Activated CD4-positive, alpha-beta T cell treated with anti-CD3 and anti-CD28 coated beads, Interleukin-2, amount 10 ng/mL, durations not matched to agents 24 days and 14 days (primary cell): ENCODE measurements at regions not wholly inside any gene's neighbourhood (a gene's known extent, or its start where the extent isn't known, plus 50 kb on each side); places are given as distances from the start of the nearest gene placed in this dataset.
"Not testable (repeated sequence)": the region's sequence is repeated elsewhere in the genome, so short reads cannot be mapped to it uniquely, and the experiment has no call there.

Experiments
- DNase-seq: peaks from one replicate; pipeline ENCODE4 v3.0.0; 2022
- H3K27ac Mint-ChIP-seq: one replicate; pipeline ENCODE4 v1.8.0; 2022; ENCODE audit warnings: mild to moderate bottlenecking, mixed read lengths
- H3K27me3 Mint-ChIP-seq: one replicate; pipeline ENCODE4 v1.8.0; 2022; ENCODE audit warnings: mixed read lengths
- H3K36me3 Mint-ChIP-seq: one replicate; pipeline ENCODE4 v1.8.0; 2022; ENCODE audit warnings: low read depth, mild to moderate bottlenecking, mixed read lengths
- H3K4me1 Mint-ChIP-seq: one replicate; pipeline ENCODE4 v1.8.0; 2021; ENCODE audit warnings: mixed read lengths
- H3K4me3 Mint-ChIP-seq: one replicate; pipeline ENCODE4 v1.8.0; 2022; ENCODE audit warnings: mild to moderate bottlenecking, moderate library complexity, mixed read lengths
- H3K9me3 Mint-ChIP-seq: one replicate; pipeline ENCODE4 v1.8.0; 2021; ENCODE audit warnings: mixed read lengths
- intact Hi-C: fragments of 100-400 bp; cut with micrococcal nuclease; formaldehyde crosslinking; loops from one replicate; pipeline ENCODE4 v1.15.1; 2023

DNA sequence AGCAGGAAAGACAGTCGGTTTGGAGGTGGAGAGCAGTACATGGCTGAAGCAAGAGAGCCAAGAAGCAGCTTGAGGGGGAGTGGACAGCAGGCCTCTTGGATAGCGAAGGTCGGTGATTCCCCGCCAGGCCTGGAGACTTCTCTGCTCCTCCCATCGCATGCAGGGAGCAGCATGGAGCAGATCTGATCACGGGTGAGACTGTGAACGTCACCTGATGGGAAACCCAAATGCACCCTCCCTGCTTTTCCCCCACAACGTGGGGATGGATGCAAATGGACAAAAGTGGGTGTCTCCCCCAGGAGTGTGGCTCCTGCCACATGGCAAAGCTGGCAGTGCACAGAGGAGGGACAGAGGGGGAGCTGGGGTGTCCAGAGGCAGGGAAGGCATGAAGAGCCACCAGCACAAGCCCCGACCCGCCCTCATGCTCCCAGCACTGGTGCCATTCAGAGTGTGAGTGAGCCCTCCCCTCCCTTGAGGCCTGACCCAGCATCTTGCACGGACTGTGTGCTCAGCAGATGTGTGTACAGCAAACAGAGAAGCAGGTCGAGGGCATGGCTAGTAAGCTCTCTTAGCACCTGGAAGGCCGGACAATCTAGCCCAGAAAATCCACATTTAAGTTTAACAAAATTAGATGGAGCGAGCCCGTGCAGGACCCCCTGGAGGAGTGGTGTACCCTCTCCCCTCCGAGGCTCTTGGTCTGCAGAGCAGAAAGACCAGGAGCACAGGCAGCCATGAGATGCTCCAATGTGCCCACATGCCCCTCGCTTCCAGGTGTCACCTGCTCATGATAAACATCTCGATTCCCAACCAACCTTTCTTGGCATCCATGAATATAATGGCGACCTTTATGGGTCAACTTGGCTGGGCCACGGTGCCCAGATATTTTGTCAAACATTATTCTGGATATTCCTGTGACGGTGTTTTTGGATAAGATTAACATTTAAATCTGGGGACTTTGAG, 661.7 kb downstream of the TBC1D22A start:
- no peaks in the 10 kb centered on the region for H3K9me3 Mint-ChIP-seq
- H3K4me1 Mint-ChIP-seq: no peaks in the 10 kb centered on the region
- no peaks in the 10 kb centered on the region for H3K36me3 Mint-ChIP-seq

GRCh38 chr22:47423266-47423665, 660.8 kb downstream of the TBC1D22A start:
- H3K27me3 Mint-ChIP-seq: peaks cover 2% of the 10 kb centered on the region
- intact Hi-C loops: no loop called here
- no peak overlapping the region for H3K27ac Mint-ChIP-seq
- H3K4me1 Mint-ChIP-seq: no peaks in the 10 kb centered on the region
- H3K9me3 Mint-ChIP-seq: no peaks in the 10 kb centered on the region
- no peak for DNase-seq
- H3K4me3 Mint-ChIP-seq: no peak overlapping the region
- no peaks in the 10 kb centered on the region for H3K36me3 Mint-ChIP-seq

More for the DNA sequence above, 661.7 kb downstream of the TBC1D22A start:
- Mint-ChIP-seq H3K27me3 (peaks cover 2% of the 10 kb centered on the region), H3K4me3 (no peak overlapping the region), H3K27ac (no peak overlapping the region)
- intact Hi-C loops: no loop called here
- DNase-seq: no peak

GRCh38 chr22:47422736-47423135, 660.3 kb downstream of the TBC1D22A start:
- Mint-ChIP-seq H3K27me3 (peaks cover 2% of the 10 kb centered on the region), H3K9me3 (no peaks in the 10 kb centered on the region), H3K4me3 (no peak overlapping the region), H3K36me3 (no peaks in the 10 kb centered on the region), H3K27ac (no peak overlapping the region), H3K4me1 (no peaks in the 10 kb centered on the region)
- no peak for DNase-seq
- intact Hi-C loops: no loop called here

DNA sequence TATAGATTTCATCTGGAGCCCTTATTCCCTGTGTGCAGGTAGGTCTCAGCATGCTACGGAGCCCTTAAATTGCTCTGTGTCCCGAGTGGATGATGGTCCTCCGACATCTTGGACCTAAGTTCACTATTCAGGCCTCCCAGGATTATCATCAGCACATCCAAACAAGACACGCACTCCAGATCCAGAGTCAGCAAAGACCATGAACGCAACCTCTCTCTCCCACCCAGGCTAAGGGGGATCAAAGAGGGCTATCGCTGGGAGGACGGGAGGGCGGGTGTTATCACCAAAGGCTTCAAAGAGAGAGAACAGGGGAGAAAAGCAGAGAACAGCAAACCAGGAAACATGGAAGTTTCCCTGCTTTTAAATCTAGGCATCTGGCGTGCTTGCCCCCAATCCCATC, 659.4 kb downstream of the TBC1D22A start:
- Mint-ChIP-seq H3K4me1 (no peaks in the 10 kb centered on the region), H3K36me3 (no peaks in the 10 kb centered on the region), H3K27me3 (no peaks in the 10 kb centered on the region), H3K27ac (no peak overlapping the region), H3K4me3 (no peak overlapping the region), H3K9me3 (no peaks in the 10 kb centered on the region)
- DNase-seq: no peak
- intact Hi-C loops: no loop called here

DNA sequence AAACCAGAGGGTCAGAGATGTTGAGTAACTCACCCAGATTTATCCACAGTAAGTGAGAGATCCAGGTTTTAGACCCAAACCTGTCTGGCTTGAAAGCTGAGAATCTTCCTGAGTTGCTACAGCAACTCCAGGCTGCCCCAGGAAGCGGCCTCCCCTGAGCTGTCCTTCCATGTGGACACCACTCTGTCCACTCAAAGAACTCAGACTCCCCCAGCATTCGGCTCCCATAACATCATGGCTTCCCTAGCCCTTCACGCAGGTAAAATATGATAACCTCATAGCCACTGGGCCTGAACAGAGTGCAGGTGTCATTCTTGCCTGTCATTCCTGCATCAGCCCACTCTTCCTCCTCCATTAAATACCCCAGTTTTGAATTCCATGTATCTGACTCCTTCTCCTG, 657.8 kb downstream of the TBC1D22A start:
- Mint-ChIP-seq H3K4me1 (no peaks in the 10 kb centered on the region), H3K9me3 (no peaks in the 10 kb centered on the region), H3K27me3 (no peaks in the 10 kb centered on the region), H3K4me3 (no peak overlapping the region), H3K27ac (no peak overlapping the region), H3K36me3 (no peaks in the 10 kb centered on the region)
- intact Hi-C loops: no loop called here
- DNase-seq: no peak

- H3K9me3 Mint-ChIP-seq: no peaks in the 10 kb centered on the region
- no peaks in the 10 kb centered on the region for H3K36me3 Mint-ChIP-seq
- no peak for DNase-seq
- intact Hi-C loops: no loop called here
- no peak overlapping the region for H3K27ac Mint-ChIP-seq
- no peak overlapping the region for H3K4me3 Mint-ChIP-seq
- H3K4me1 Mint-ChIP-seq: no peaks in the 10 kb centered on the region
- no peaks in the 10 kb centered on the region for H3K27me3 Mint-ChIP-seq
Observed at GRCh38 chr22:47419239-47419638, 656.8 kb downstream of the TBC1D22A start.

- intact Hi-C loops: no loop called here
- no peaks in the 10 kb centered on the region for H3K36me3 Mint-ChIP-seq
Observed at GRCh38 chr22:47417699-47418098, 655.2 kb downstream of the TBC1D22A start.

DNA sequence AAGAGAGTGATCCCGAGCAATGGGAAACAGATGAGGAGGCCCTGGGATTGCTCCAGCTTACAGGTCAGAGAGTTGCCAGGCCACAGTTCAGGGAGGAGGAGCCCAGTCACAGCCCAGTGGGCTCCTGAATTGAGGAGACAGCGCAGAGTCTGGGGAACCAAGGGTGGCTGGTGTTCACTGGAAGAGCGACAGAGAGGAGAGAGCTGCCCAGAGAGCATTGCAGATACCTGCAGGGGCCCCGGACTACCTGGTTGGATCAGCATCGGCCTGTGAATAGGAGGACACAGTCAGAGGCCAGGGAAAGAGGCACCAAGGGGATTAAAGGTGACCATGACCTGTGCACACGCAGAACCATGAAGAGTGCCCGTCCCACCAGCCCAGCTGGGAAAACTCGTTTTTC, 648.6 kb downstream of the TBC1D22A start:
- intact Hi-C loops: no loop called here
- H3K4me3 Mint-ChIP-seq: no peak overlapping the region

More at GRCh38 chr22:47417699-47418098, 655.2 kb downstream of the TBC1D22A start:
- DNase-seq: no peak
- no peaks in the 10 kb centered on the region for H3K4me1 Mint-ChIP-seq
- no peaks in the 10 kb centered on the region for H3K9me3 Mint-ChIP-seq
- no peak overlapping the region for H3K27ac Mint-ChIP-seq
- H3K4me3 Mint-ChIP-seq: no peak overlapping the region
- H3K27me3 Mint-ChIP-seq: no peaks in the 10 kb centered on the region

DNA sequence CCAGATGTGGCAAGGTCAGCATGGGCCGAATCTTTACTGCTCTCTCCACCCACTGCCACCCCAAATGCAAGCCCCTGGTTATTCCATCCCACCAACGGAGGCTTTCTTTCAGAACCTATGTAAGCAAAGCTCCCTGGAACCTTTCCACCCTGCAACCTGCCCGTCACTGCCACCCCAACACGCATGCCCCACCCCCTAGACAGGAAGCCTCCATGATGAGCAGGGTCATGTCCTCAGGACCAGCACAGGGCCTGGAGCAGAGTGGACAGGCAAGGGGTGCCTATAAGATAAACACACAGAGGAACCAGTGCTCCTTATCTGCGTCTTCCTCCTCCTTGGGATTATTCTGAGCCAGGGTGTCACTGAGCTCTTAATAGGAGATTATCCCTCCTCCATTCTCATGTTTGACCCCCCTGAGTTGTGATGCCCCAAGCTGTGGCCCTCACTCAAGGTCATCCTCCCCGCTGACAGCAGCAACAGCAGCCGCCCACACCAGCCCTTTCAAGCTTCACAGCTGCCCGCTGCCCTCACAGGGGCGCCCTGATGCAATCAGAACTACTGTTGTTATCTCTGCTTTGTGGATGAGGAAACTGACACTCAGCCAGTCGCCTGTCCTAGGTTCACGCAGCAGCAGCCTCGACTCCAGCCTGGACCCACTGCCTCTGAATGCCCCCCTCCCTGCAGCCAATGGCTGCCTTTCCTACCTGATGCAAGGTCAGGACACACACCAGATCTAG, 647.3 kb downstream of the TBC1D22A start:
- intact Hi-C loops: no loop called here
- no peaks in the 10 kb centered on the region for H3K27me3 Mint-ChIP-seq
- DNase-seq: no peak
- H3K4me1 Mint-ChIP-seq: no peaks in the 10 kb centered on the region
- no peaks in the 10 kb centered on the region for H3K36me3 Mint-ChIP-seq
- H3K4me3 Mint-ChIP-seq: no peak overlapping the region
- H3K27ac Mint-ChIP-seq: no peak overlapping the region
- no peaks in the 10 kb centered on the region for H3K9me3 Mint-ChIP-seq

More for the DNA sequence above, 648.6 kb downstream of the TBC1D22A start:
- Mint-ChIP-seq H3K27ac (no peak overlapping the region), H3K36me3 (no peaks in the 10 kb centered on the region), H3K27me3 (no peaks in the 10 kb centered on the region), H3K4me1 (no peaks in the 10 kb centered on the region), H3K9me3 (no peaks in the 10 kb centered on the region)
- DNase-seq: no peak

DNA sequence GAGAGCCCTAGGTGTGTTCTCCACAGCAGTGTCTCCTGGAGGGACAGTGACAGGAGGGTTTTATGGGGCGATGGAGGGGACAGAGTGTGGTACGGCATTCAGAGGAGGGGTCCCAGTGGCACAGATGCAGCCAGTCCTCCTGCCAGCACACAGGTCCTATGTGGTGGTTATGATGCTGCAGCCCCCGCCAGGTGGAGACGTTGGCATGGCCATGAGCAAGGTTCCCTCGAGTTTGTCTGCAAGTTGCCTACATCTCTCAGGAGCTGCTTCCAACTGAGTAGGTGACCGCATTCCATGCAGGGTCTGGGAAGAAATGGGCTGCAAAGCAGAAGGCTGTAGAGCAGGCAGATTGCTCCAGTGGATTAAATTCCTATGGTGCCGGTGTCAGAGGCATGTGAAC, 646.0 kb downstream of the TBC1D22A start:
- Mint-ChIP-seq H3K36me3 (no peaks in the 10 kb centered on the region), H3K9me3 (no peaks in the 10 kb centered on the region), H3K4me1 (no peaks in the 10 kb centered on the region), H3K27ac (no peak overlapping the region), H3K27me3 (no peaks in the 10 kb centered on the region), H3K4me3 (no peak overlapping the region)
- DNase-seq: no peak
- intact Hi-C loops: no loop called here

- intact Hi-C loops: no loop called here
- Mint-ChIP-seq H3K27ac (no peak overlapping the region), H3K36me3 (no peaks in the 10 kb centered on the region), H3K9me3 (no peaks in the 10 kb centered on the region), H3K4me3 (no peak overlapping the region), H3K4me1 (no peaks in the 10 kb centered on the region), H3K27me3 (no peaks in the 10 kb centered on the region)
- no peak for DNase-seq
Observed at GRCh38 chr22:47407461-47408025, 645.1 kb downstream of the TBC1D22A start.

DNA sequence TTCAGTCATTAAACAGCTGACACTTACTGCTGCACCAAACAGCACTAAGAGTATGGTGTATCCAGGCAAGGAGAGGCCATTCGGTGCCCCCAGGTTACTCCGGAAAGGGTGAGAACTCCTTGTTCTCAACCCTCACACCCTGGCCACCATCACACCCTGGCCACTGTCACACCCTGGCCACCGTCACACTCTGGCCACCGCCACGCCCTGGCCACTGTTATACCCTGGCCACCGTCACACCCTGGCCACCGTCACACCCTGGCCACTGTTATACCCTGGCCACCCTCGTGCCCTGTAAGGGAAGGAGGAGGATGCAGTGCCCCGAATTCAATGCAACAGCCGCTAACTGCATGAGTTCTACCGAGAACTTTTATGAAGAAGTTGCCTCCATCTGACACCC, 644.4 kb downstream of the TBC1D22A start:
- H3K4me1 Mint-ChIP-seq: no peaks in the 10 kb centered on the region
- H3K27ac Mint-ChIP-seq: no peak overlapping the region
- intact Hi-C loops: no loop called here
- no peaks in the 10 kb centered on the region for H3K9me3 Mint-ChIP-seq
- no peak overlapping the region for H3K4me3 Mint-ChIP-seq
- DNase-seq: no peak
- no peaks in the 10 kb centered on the region for H3K27me3 Mint-ChIP-seq
- H3K36me3 Mint-ChIP-seq: no peaks in the 10 kb centered on the region

DNA sequence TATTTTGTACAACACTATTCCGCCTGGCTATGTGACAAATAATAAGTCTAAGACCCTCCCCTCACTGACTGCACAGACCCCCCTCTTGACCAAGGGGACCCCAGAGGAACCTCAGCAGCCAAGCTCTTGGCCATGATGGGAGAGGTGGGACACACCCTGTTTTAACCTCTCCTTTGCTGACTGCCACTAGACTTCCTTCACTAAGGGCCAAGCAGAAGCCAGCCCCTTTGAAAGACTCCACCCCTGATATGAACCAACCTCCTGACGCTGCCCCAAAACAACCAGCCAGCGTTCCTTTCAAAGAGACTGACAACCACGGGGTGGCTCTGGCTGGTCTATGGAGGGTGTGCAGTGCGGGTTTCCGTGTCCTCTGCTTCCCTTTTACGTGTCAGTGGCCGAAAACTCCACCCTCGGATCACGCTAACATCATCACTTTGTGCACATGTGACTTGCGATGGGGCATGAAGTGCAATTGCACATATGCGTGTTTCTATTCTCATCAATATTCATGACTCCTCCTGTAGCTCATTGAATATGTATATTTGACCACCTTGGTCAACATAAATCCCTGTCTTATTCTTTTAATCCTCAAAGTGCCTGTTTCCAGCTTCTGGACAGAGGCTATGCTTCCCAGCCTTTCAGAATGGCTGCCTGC, 643.9 kb downstream of the TBC1D22A start:
- Mint-ChIP-seq H3K4me3 (no peak overlapping the region), H3K27ac (no peak overlapping the region), H3K4me1 (no peaks in the 10 kb centered on the region), H3K36me3 (no peaks in the 10 kb centered on the region), H3K27me3 (no peaks in the 10 kb centered on the region), H3K9me3 (no peaks in the 10 kb centered on the region)
- intact Hi-C loops: no loop called here
- no peak for DNase-seq

DNA sequence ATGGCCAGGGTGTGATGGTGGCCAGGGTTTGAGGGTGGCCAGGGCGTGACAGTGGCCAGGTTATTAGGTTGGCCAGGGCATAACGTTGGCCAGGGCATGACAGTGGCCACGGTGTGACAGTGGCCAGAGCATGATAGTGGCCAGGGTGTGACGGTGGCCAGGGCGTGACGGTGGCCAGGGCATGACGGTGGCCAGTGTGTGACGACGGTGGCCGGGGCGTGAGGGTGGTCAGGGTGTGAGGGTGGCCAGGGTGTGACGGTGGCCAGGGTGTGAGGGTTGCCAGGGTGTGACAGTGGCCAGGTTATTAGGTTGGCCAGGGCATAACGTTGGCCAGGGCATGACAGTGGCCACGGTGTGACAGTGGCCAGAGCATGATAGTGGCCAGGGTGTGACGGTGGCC, 642.8 kb downstream of the TBC1D22A start:
- intact Hi-C loops, DNase-seq, H3K36me3 Mint-ChIP-seq, H3K9me3 Mint-ChIP-seq, H3K4me1 Mint-ChIP-seq, H3K27me3 Mint-ChIP-seq, H3K27ac Mint-ChIP-seq, H3K4me3 Mint-ChIP-seq: not testable (repeated sequence)
